GM18951 (cell line): ENCODE measurements at regions not wholly inside any gene's neighbourhood (a gene's known extent, or its start where the extent isn't known, plus 50 kb on each side); places are given as distances from the start of the nearest gene placed in this dataset.

ENCODE experiments used
- POLR2A ChIP-seq: IDR thresholded peaks from 4 replicates; pipeline ENCODE4 v1.6.1; 2011; ENCODE audit warnings: mild to moderate bottlenecking; ENCODE audit not compliant: insufficient read length, insufficient read depth; ENCODE audit errors: extremely low read depth
- in situ Hi-C: fragments of 300-500 bp; cut with MboI; formaldehyde crosslinking; loops from one replicate; pipeline ENCODE4 v1.12.0; 2022; ENCODE audit warnings: low sequenced_read_pairs, mixed read lengths, inconsistent platforms; ENCODE audit not compliant: unreplicated experiment

DNA sequence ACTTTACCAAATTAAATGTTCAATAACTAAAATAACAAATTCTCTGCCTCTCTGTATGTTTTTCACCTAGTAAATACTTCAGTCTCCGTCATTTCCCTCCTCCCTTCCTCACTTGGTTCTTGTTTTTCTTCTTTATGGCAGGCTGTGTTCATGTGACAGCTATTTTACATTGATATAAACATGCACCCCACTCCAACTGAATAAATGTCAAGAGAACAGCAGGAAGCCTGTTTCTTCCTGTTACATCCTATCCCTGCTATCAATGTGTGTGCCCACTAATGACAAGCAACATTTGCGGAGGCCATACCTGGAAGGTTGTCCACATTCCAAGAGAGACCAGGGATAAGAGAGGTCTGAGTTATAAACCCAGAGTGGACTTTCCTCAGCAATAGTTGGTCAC is 145.2 kb upstream of the MAST4 start:
- no peak for TF ChIP-seq POLR2A
- in situ Hi-C loops: no loop called here

DNA sequence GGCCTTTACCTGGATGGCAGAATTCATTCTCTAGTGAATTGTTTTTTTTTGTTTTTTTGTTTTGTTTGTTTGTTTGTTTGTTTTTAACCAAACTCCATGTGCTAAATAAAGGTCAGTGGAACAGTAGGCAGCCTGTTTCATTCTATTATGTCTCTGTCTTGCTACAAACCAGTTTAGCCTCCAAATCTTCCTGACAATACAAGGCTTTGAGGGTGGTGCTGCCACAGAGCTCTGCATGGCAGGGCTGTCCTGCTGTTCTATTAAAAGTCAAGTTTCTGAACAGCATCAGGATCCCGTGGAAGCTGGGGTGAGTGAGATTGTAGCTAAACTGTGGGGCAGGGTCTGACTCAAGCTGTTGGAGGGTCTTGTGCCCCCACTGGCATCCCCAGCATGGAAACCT is 144.1 kb upstream of the MAST4 start:
- in situ Hi-C loops: no loop called here
- TF ChIP-seq POLR2A: no peak

DNA sequence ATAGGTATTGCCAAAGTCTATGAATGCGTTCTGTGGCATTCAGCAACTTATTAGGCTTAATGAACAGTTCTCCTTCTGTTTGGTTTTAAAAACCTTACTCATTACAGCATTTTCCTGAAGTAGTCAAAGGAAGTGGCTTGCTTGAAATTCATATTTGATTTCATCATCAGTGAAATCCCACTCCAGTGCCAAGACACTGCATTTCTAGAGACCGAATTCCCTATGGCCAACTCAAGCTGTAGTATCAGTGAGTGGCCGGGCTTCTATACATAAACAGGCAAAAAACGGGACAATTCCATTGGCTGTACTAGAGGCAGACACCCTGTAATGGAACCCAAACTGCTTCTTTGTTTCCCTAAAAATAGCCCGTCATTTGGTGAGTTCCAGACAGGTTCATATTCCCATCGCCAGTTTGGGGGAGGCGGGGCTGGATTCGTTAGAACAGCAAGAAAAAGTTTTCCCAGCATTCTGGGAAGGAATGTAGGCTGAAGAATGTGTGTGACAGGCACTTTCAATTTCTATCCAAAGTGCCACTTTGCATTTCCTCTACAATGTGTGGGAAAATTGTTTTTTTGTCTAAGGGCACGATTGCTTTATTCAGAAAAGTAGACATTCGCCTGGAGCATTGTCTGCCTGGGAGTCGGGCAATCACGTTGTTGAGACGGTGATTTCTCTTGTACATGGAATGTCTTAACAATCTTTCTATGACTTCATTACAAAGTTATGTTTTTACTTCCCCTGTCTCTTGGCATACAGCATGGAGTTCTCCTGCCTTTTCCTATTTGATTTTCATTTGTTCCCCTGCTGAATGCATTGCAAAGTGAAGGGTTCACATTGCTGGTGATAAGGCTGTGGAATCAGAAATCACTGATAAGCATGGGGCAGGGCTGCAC is 141.8 kb upstream of the MAST4 start:
- TF ChIP-seq POLR2A: no peak
- in situ Hi-C loops: no loop called here

DNA sequence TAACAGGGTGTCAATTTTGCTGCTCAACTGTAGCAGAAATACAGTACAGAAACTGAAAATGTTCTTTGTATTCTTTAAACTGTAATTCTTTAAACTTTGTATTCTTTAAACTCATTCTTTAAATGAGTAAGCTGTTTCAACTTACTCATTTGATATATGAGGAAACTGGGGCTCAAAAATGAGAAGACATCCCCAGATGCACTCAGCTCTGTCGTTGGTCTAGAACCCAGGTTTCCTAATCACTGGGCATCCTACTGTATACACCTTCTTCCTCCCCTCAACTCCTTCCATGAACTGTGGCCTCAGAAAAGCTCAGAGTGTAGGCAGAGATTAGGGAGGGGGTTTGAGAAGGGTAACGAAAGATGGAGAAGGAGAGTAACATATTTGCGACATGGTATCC is 136.5 kb upstream of the MAST4 start:
- no peak for TF ChIP-seq POLR2A
- in situ Hi-C loops: no loop called here

DNA sequence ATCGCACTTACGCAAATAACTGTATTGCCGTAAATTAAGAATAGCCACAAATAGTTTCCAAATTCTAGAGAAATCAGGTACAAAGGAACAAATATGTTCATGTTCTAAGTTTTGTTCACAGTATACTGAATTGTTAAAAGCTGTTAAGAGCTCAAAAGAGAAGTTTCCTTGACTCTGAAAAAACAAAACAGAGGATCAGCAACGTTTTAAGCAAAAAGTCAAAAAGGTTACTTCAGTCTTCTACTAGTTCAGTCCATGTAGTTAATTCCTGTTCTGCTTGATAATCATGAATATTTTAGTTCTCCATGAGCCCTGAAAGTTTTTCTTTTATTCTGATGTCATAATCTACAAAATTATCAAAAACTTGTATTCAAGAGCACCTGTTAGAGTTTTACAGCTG is 128.6 kb upstream of the MAST4 start:
- no peak for TF ChIP-seq POLR2A
- in situ Hi-C loops: no loop called here

DNA sequence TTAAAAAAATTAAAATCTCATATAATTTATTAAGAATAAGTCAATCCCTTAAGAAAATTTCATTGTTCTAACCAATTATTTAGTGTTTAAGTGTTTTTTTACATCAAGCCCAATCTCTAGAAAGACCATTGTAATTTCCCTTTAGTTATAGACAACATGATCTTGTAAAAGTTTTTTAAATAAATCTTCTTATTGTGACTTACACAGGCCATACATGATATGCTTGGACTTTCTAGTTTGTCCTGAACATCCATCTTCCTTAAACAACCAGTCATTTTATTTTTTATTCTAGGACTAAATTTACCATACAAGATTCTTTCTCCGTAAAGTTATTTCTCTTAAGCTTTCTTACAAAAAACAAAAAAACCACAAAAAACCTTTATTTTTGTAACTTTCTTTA is 126.5 kb upstream of the MAST4 start:
- no peak for TF ChIP-seq POLR2A
- in situ Hi-C loops: no loop called here

DNA sequence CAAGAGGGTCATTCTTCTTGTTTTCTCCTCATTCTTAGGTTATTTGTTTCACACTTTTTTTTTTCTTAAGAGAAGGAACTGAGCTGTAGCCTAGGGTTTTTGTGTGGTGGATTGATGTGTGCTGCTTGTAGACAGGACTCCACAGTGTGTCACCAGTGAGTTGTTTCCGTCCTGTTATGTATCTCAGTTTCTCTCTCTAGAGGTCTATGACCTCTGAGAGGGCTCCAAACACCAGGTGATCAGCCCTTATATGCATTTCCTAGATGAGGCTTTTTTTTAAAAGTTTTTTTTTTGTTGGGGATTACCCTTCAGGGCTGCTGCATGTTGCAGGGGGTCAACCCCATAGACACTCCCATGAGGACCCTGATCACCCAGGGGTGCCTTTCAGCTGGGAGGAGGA is 124.2 kb upstream of the MAST4 start:
- no peak for TF ChIP-seq POLR2A
- in situ Hi-C loops: no loop called here

DNA sequence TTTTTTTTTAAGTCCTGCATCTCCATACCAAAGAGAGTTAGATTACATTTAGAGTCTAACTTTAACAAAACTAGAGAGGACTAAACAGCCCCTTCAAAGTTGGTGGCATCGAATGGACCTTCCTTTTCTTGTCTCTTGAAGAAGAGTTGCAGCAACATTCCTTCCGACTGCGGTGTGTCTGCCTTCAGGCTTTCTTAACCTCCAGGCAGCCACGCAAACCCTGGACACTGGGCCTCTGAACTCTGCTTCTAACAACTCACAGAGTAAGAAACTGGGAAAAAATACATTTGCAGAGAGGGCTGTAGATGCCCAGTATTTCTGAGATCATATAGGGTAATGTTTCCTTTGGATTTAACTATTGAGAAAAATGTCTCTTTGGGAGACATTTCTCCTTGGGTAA is 120.5 kb upstream of the MAST4 start:
- no peak for TF ChIP-seq POLR2A
- in situ Hi-C loops: no loop called here

DNA sequence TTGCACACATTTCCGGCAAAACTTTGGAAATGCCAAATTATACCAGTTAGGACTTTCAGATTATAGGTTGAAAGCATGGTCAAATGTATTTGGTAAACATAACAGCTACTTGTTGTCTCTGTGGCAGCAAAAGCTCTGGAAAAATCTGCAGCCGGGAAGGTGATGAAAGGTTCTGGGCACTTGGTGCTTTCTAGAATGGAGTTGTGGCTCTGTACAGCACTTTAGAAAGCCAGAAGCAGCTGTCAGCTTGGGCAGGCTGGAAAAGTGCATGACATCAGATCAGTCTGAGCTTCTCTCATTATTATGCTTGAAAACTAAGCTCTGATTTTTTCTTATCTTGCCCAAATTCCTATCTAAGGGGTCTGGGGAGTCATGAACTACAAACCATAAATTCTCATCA is 118.6 kb upstream of the MAST4 start:
- no peak for TF ChIP-seq POLR2A
- in situ Hi-C loops: no loop called here

DNA sequence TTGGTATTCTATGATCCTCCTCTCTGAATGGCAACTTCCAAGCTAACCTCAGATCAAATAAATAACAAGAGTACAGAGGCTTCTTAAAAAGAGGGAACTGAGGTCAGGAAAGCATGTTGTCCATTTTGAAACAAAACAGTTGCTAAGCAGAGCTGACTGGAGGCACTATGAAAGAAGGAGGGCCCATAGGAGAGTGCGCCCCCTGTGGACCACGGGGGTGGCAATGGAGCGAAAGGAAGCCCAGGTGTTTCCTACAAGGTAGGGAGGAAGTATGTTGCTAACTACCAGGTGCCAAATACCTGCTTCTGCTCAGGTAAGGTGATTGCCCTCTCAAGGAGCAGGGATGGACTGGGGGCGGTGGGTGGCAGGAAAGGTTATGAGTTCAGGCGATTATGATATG is 101.8 kb upstream of the MAST4 start:
- in situ Hi-C loops: no loop called here
- no peak for TF ChIP-seq POLR2A

DNA sequence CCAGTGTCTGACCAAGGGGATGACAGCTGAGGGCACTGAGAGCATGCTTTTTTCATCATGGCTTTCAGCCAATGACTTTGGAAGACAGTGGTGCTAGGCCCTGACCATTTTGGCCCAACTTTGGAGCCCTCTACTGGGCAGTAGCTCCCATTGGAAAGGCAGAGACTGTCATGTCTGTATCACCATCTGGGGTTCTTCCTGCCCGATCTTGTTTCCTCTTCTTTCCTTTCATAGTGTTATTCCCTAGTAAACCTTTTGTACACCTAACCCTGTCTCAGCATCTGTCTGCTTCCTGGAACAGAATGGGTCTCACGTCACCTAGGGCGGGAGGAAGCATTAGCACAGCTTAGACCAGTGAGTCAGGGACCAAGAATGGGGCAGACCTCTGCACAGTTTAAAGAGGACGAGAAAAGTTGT is 97.4 kb upstream of the MAST4 start:
- in situ Hi-C loops: no loop called here
- no peak for TF ChIP-seq POLR2A

DNA sequence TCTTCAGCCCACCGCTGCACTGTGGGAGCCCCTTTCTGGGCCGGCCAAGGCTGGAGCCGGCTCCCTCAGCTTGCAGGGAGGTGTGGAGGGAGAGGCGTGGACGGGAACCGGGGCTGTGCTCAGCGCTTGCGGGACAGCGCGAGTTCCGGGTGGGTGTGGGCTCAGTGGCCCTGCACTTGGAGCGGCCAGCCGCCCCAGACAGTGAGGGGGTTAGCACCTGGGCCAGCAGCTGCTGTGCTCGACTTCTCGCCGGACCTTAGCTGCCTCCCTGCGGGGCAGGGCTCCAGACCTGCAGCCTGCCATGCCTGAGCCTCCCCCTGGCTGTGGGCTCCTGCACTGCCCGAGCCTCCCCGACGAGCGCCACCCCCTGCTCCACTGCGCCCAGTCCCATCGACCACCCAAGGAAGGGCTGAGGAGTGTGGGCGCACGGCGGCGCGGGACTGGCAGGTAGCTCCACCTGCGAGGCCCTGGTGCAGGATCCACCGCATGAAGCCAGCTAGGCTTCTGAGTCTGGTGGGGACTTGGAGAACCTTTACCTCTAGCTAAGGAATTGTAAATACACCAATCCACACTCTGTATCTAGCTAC is 92.9 kb upstream of the MAST4 start:
- no peak for TF ChIP-seq POLR2A

DNA sequence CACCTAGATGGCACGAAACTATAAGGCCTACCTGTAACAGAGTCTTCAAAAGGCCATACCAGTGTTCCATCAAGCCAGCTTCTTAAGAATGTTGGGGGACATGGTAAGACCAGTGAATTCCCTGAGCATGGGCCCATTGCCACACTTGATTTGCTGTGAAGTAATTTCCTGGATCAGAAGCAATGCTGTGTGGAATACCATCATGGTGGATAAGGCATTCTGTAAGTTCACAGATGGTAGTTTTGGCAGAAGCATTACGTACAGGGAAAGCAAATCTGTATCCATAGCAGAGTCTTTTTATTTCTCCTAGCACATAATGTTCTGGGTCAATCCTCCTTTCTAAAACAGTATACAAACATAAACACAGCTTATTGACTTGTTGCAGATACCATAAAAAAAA is 89.1 kb upstream of the MAST4 start:
- in situ Hi-C loops: no loop called here
- TF ChIP-seq POLR2A: no peak

More for the DNA sequence above, 92.9 kb upstream of the MAST4 start:
- in situ Hi-C loops: no loop called here

DNA sequence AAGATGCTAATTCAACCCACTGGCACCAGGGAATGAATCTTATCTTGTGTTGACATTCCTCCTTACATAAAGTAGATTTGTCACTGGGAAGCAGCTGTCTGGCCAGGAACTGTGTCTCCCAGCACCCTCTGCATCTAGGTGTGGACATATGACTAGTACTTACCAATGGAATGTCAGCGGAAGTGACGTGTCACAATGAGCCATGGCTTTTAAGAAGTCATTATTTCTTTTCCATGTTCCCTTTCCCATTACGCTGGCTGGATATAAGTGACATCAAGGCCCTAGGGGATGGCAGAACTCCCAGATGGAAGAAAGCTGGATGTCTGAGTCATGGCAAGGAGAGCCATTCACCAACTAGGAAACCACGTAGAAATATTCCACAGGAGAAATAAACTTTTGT is 84.7 kb upstream of the MAST4 start:
- in situ Hi-C loops: no loop called here
- TF ChIP-seq POLR2A: no peak
